Muscle of leg (tissue), 3 donors: ENCODE measurements at regions not wholly inside any gene's neighbourhood (a gene's known extent, or its start where the extent isn't known, plus 50 kb on each side); places are given as distances from the start of the nearest gene placed in this dataset.
A peak's percentile ranks its signal among the peaks of the same experiment; 100 is the strongest.
"Not testable (repeated sequence)": the region's sequence is repeated elsewhere in the genome, so short reads cannot be mapped to it uniquely, and the experiment has no call there.

Experiments used
- DNase-seq: peaks from one replicate; pipeline ENCODE4 v3.0.0; 2013
- H3K27ac ChIP-seq: one replicate; pipeline ENCODE4 v1.5.1; 2013; ENCODE audit warnings: mild to moderate bottlenecking, low read length, control low read depth
- H3K27me3 ChIP-seq: one replicate; pipeline ENCODE4 v1.6.1; 2013; ENCODE audit warnings: low read length; ENCODE audit not compliant: control insufficient read depth, insufficient read depth
- H3K36me3 ChIP-seq: one replicate; pipeline ENCODE4 v1.6.1; 2013; ENCODE audit warnings: low read length; ENCODE audit not compliant: control insufficient read depth, insufficient read depth
- H3K4me1 ChIP-seq: one replicate; pipeline ENCODE4 v1.6.1; 2013; ENCODE audit warnings: low read length; ENCODE audit not compliant: control insufficient read depth, insufficient read depth
- H3K4me3 ChIP-seq: one replicate; pipeline ENCODE4 v1.5.1; 2013; ENCODE audit warnings: low read length, control low read depth
- H3K9me3 ChIP-seq: replicated peaks from 2 replicates; pipeline ENCODE4 v1.6.1; 2013; ENCODE audit warnings: low read depth, low read length; ENCODE audit not compliant: control insufficient read depth
- WGBS: methylation state at CpG from one replicate; pipeline ENCODE4 v1.1.5; 2013; ENCODE audit warnings: missing lambda C conversion rate; ENCODE audit not compliant: insufficient coverage; 5-methylcytosine and 5-hydroxymethylcytosine counted together

- no peak for DNase-seq
- H3K27ac ChIP-seq = no peak overlapping the region
- no CpG with 5 or more reads among the region's 1 CpG for WGBS
Measured at GRCh38 chr10:29873941-29874484, 185.4 kb downstream of the JCAD start.

GRCh38 chr10:29870522-29871044, 188.8 kb downstream of the JCAD start:
- 90% methylated on average over 2 of the region's 2 CpGs for WGBS

More at GRCh38 chr10:29873941-29874484, 185.4 kb downstream of the JCAD start:
- Histone ChIP-seq H3K4me3 (no peak overlapping the region), H3K4me1 (peaks cover 3% of the 10 kb centered on the region), H3K27me3 (no peaks in the 10 kb centered on the region), H3K36me3 (no peaks in the 10 kb centered on the region), H3K9me3 (no peaks in the 10 kb centered on the region)

GRCh38 chr10:29869593-29869992, 189.8 kb downstream of the JCAD start:
- Histone ChIP-seq H3K36me3 (no peaks in the 10 kb centered on the region), H3K4me1 (no peaks in the 10 kb centered on the region), H3K27ac (no peak overlapping the region), H3K27me3 (no peaks in the 10 kb centered on the region), H3K4me3 (no peak overlapping the region), H3K9me3 (no peaks in the 10 kb centered on the region)
- DNase-seq = no peak
- 57% methylated on average over 3 of the region's 6 CpGs for WGBS

More at GRCh38 chr10:29870522-29871044, 188.8 kb downstream of the JCAD start:
- no peaks in the 10 kb centered on the region for H3K36me3 ChIP-seq
- no peaks in the 10 kb centered on the region for H3K27me3 ChIP-seq
- H3K9me3 ChIP-seq = no peaks in the 10 kb centered on the region
- no peak overlapping the region for H3K27ac ChIP-seq
- H3K4me1 ChIP-seq = no peaks in the 10 kb centered on the region
- no peak for DNase-seq
- no peak overlapping the region for H3K4me3 ChIP-seq

GRCh38 chr10:29866356-29866755, 193.0 kb downstream of the JCAD start:
- Histone ChIP-seq H3K4me3 (no peak overlapping the region), H3K4me1 (no peaks in the 10 kb centered on the region), H3K27me3 (no peaks in the 10 kb centered on the region), H3K36me3 (no peaks in the 10 kb centered on the region), H3K9me3 (no peaks in the 10 kb centered on the region), H3K27ac (no peak overlapping the region)
- no peak for DNase-seq
- 80% methylated on average over 2 of the region's 2 CpGs for WGBS

- no peaks in the 10 kb centered on the region for H3K4me1 ChIP-seq
- 50% methylated on average over 1 of the region's 6 CpGs for WGBS
- H3K27ac ChIP-seq = no peak overlapping the region
- DNase-seq = no peak
- no peaks in the 10 kb centered on the region for H3K36me3 ChIP-seq
- no peaks in the 10 kb centered on the region for H3K27me3 ChIP-seq
- no peaks in the 10 kb centered on the region for H3K9me3 ChIP-seq
- H3K4me3 ChIP-seq = no peak overlapping the region
Measured at GRCh38 chr10:29865700-29866355, 193.6 kb downstream of the JCAD start.

- WGBS = 67% methylated on average over 2 of the region's 4 CpGs
- Histone ChIP-seq H3K4me1 (peaks cover 6% of the 10 kb centered on the region), H3K4me3 (no peak overlapping the region), H3K9me3 (no peaks in the 10 kb centered on the region), H3K27ac (no peak overlapping the region), H3K36me3 (no peaks in the 10 kb centered on the region), H3K27me3 (no peaks in the 10 kb centered on the region)
- no peak for DNase-seq
Measured at GRCh38 chr10:29862923-29863614, 196.3 kb downstream of the JCAD start.

GRCh38 chr10:29861811-29862505, 197.4 kb downstream of the JCAD start:
- H3K27ac ChIP-seq = no peak overlapping the region
- no peaks in the 10 kb centered on the region for H3K36me3 ChIP-seq
- H3K9me3 ChIP-seq = no peaks in the 10 kb centered on the region
- peaks cover 6% of the 10 kb centered on the region for H3K4me1 ChIP-seq
- H3K4me3 ChIP-seq = no peak overlapping the region
- WGBS = 43% methylated on average over 2 of the region's 4 CpGs
- no peaks in the 10 kb centered on the region for H3K27me3 ChIP-seq
- peak; percentile 36 for DNase-seq

- H3K4me1 ChIP-seq, H3K4me3 ChIP-seq, DNase-seq, H3K27me3 ChIP-seq, H3K9me3 ChIP-seq, H3K36me3 ChIP-seq, H3K27ac ChIP-seq: not testable (repeated sequence)
- WGBS = 100% methylated on average over 1 of the region's 5 CpGs
Measured at GRCh38 chr10:29861231-29861630, 198.2 kb downstream of the JCAD start.

GRCh38 chr10:29860166-29860565, 199.2 kb downstream of the JCAD start:
- Histone ChIP-seq H3K27ac (no peak overlapping the region), H3K4me1 (peaks cover 6% of the 10 kb centered on the region), H3K36me3 (no peaks in the 10 kb centered on the region), H3K4me3 (no peak overlapping the region), H3K27me3 (no peaks in the 10 kb centered on the region), H3K9me3 (no peaks in the 10 kb centered on the region)
- no peak for DNase-seq
- 65% methylated on average over 2 of the region's 9 CpGs for WGBS
